GM12878 (cell line): ENCODE measurements at regions not wholly inside any gene's neighbourhood (a gene's known extent, or its start where the extent isn't known, plus 50 kb on each side); places are given as distances from the start of the nearest gene placed in this dataset.

Experiments
- ATAC-seq: fragments of 200-7000 bp; cut with Tn5 transposase; 3 replicates; pipeline ENCODE4 v1.9.1; 2020; ENCODE audit warnings: mild to moderate bottlenecking, moderate library complexity
- BruUV-seq: library from RNA; stranded (reverse); fragments of 400-500 nt; replicated peaks from 2 replicates; lab custom pipeline; 2021; lab: Mats Ljungman, UMichigan
- CTCF ChIA-PET: fragments of 300-600 bp; sonication (Branson Sonifier 250); formaldehyde crosslinking; extraction: SDS; loops from one replicate; lab custom pipeline; 2021; ENCODE audit warnings: inconsistent platforms; lab: Yijun Ruan, JAX
- POLR2A ChIA-PET: fragments of 350-600 bp; formaldehyde crosslinking; extraction: SDS; loops from one replicate; lab custom pipeline; 2021; ENCODE audit warnings: inconsistent platforms; lab: Charles Lee
- RAD21 ChIA-PET: fragments of 300-600 bp; sonication (Branson Sonifier 250); formaldehyde crosslinking; loops from one replicate; lab custom pipeline; 2023; ENCODE audit warnings: antibody characterized with exemption; ENCODE audit not compliant: unreplicated experiment; lab: Charles Lee
- SMC1A ChIA-PET: fragments of 300-600 bp; sonication (Branson Sonifier 250); formaldehyde crosslinking; loops from one replicate; lab custom pipeline; 2023; ENCODE audit not compliant: unreplicated experiment, uncharacterized antibody; lab: Charles Lee
- DNase-seq: peaks from one replicate; pipeline ENCODE4 v3.0.0-alpha.2; 2011; ENCODE audit warnings: low read depth, low spot score
- FAIRE-seq: peaks from 3 replicates; lab custom pipeline; 2011; peaks lifted over from hg19 to GRCh38; lab: Jason Lieb, UNC
- H2AFZ ChIP-seq: 2 replicates; pipeline ENCODE4 v1.6.0; 2011; ENCODE audit warnings: low read depth, low read length, control low read depth; ENCODE audit not compliant: control insufficient read depth
- H3K27ac ChIP-seq: 2 replicates; pipeline ENCODE4 v1.5.1; 2011; ENCODE audit warnings: control low read depth; ENCODE audit not compliant: control insufficient read depth, insufficient read depth
- H3K27me3 ChIP-seq, 2 experiments: replicated peaks in 1 of 2; 2 replicates each; pipeline versions ENCODE4 v1.6.0 to v1.6.1; 2011; ENCODE audit warnings: low read length in 1 of 2; ENCODE audit not compliant: control insufficient read depth in 2 of 2, insufficient read depth in 2 of 2
- H3K36me3 ChIP-seq, 2 experiments: 2 replicates each; pipeline ENCODE4 v1.5.1; 2011; ENCODE audit warnings: low read length in 1 of 2; ENCODE audit not compliant: control insufficient read depth in 2 of 2, insufficient read depth in 2 of 2
- H3K4me1 ChIP-seq: 2 replicates; pipeline ENCODE4 v1.6.1; 2011; ENCODE audit warnings: mild to moderate bottlenecking, low read length, moderate library complexity, mixed read lengths; ENCODE audit not compliant: control insufficient read depth, insufficient read depth
- H3K4me2 ChIP-seq: 2 replicates; pipeline ENCODE4 v1.6.0; 2011; ENCODE audit warnings: control low read depth; ENCODE audit not compliant: control insufficient read depth, insufficient read depth
- H3K4me3 ChIP-seq: fragments of 200-600 bp; sonication (generic); 2 replicates; pipeline ENCODE4 v1.5.1; 2016
- H3K79me2 ChIP-seq: 2 replicates; pipeline ENCODE4 v1.6.0; 2011; ENCODE audit warnings: low read length; ENCODE audit not compliant: control insufficient read depth, insufficient read depth
- H3K9ac ChIP-seq: 2 replicates; pipeline ENCODE4 v1.8.0; 2011; ENCODE audit warnings: low read length, control low read depth, mixed read lengths; ENCODE audit not compliant: control insufficient read depth, insufficient read depth
- H3K9me3 ChIP-seq: replicated peaks from 3 replicates; pipeline ENCODE4 v1.5.1; 2011; ENCODE audit warnings: mild to moderate bottlenecking, low read length; ENCODE audit not compliant: control insufficient read depth, insufficient read depth
- H4K20me1 ChIP-seq: 2 replicates; pipeline ENCODE4 v1.6.0; 2011; ENCODE audit not compliant: control insufficient read depth, insufficient read depth
- CREM ChIP-seq: IDR thresholded peaks from 2 replicates; pipeline ENCODE4 v1.6.1; 2014; ENCODE audit warnings: antibody characterized with exemption, low read depth
- E2F4 ChIP-seq: IDR thresholded peaks from 2 replicates; pipeline ENCODE4 v1.6.1; 2012; ENCODE audit warnings: low read depth, low read length, improper control_type of control experiment
- EGR1 ChIP-seq, 2 experiments: IDR thresholded peaks; 1 replicate in 1 of 2; 2 replicates in 1 of 2; pipeline ENCODE4 v1.6.1; 2011 to 2012; ENCODE audit warnings: low read depth in 2 of 2, low read length in 2 of 2, borderline replicate concordance in 1 of 2, mild to moderate bottlenecking in 1 of 2, moderate library complexity in 1 of 2
- EP300 ChIP-seq, 2 experiments: fragments of 150-350 bp in 1 of 2; IDR thresholded peaks; 2 replicates each; pipeline ENCODE4 v1.6.1; 2011 to 2012; ENCODE audit warnings: low read depth in 2 of 2, low read length in 2 of 2, borderline replicate concordance in 1 of 2, improper control_type of control experiment in 1 of 2, inconsistent platforms in 1 of 2; ENCODE audit not compliant: control insufficient read depth in 1 of 2
- PAX8 ChIP-seq: fragments of 450-650 bp; IDR thresholded peaks from 2 replicates; pipeline ENCODE4 v1.6.1; 2017; ENCODE audit warnings: mild to moderate bottlenecking, moderate library complexity
- STAT1 ChIP-seq: fragments of 450-650 bp; conservative IDR thresholded peaks from 2 replicates; pipeline ENCODE4 v1.6.1; 2014; ENCODE audit warnings: antibody characterized with exemption, mild to moderate bottlenecking
- TCF3 ChIP-seq: IDR thresholded peaks from 2 replicates; pipeline ENCODE4 v1.6.1; 2012; ENCODE audit warnings: low read depth, mild to moderate bottlenecking, low read length, borderline replicate concordance; ENCODE audit not compliant: insufficient read depth
- ZNF592 ChIP-seq: fragments of 450-650 bp; IDR thresholded peaks from 2 replicates; pipeline ENCODE4 v1.6.1; 2017; ENCODE audit warnings: mild to moderate bottlenecking, moderate library complexity
- ZSCAN29 ChIP-seq: fragments of 450-650 bp; IDR thresholded peaks from 2 replicates; pipeline ENCODE4 v1.6.1; 2017; ENCODE audit warnings: mild to moderate bottlenecking, moderate library complexity
- WGBS: methylation state at CpG from one replicate; pipeline ENCODE4 v1.1.6; 2016; ENCODE audit warnings: low lambda C conversion rate; ENCODE audit not compliant: insufficient replicate concordance, insufficient coverage; ENCODE audit errors: missing lambda C conversion rate; 5-methylcytosine and 5-hydroxymethylcytosine counted together
- in situ Hi-C: fragments of 300-500 bp; cut with MboI; formaldehyde crosslinking; loops from 9 replicates; pipeline ENCODE4 v1.14.3; 2018; ENCODE audit warnings: mixed read lengths
- intact Hi-C: fragments of 100-400 bp; cut with micrococcal nuclease; formaldehyde crosslinking; loops from one replicate; pipeline ENCODE4 v1.14.2; 2022; ENCODE audit not compliant: unreplicated experiment

- in situ Hi-C loops = no loop called here
- FAIRE-seq (no peak), DNase-seq (no peak), ATAC-seq (no peak)
- CTCF ChIA-PET = no interaction called here
- Histone ChIP-seq H3K27ac (no peak overlapping the region), H3K9ac (no peak overlapping the region), H3K36me3 (no peaks in the 10 kb centered on the region), H3K4me2 (no peak overlapping the region), H3K9me3 (no peaks in the 10 kb centered on the region), H3K4me3 (no peak overlapping the region), H3K4me1 (no peaks in the 10 kb centered on the region), H2AFZ (no peak overlapping the region), H3K79me2 (no peaks in the 10 kb centered on the region), H3K27me3 (no peaks in the 10 kb centered on the region), H4K20me1 (no peaks in the 10 kb centered on the region)
- SMC1A ChIA-PET = no interaction called here
- TF ChIP-seq E2F4 (no peak), TCF3 (no peak), STAT1 (no peak)
- RAD21 ChIA-PET = interaction anchor here (0.5 kb wide), 1 partner anchor 1502 kb away, joined by 4 read pairs; no protein-coding TSS in a partner anchor
- intact Hi-C loops = no loop called here
- 44% methylated on average over 3 of the region's 3 CpGs for WGBS
- BruUV-seq = no TSS peak
- POLR2A ChIA-PET = no interaction called here
These were observed 146.5 kb upstream of the MMADHC start for GRCh38 chr2:149733936-149734685.

GRCh38 chr2:149732730-149733290 is 145.2 kb upstream of the MMADHC start:
- SMC1A ChIA-PET = no interaction called here
- H3K4me1 ChIP-seq = no peaks in the 10 kb centered on the region
- no peaks in the 10 kb centered on the region for H3K36me3 ChIP-seq
- no peak overlapping the region for H3K4me2 ChIP-seq
- no TSS peak for BruUV-seq
- CTCF ChIA-PET = interaction anchor here (0.6 kb wide), 1 partner anchor 104 kb away, joined by 4 read pairs; no protein-coding TSS in a partner anchor
- TF ChIP-seq ZSCAN29 (no peak), PAX8 (no peak), ZNF592 (no peak), EGR1 (IDR thresholded peaks at IDR 0.05; ENCODE audit: borderline replicate concordance in 1 of 2, low read depth in 2 of 2, low read length in 2 of 2) (no peak), EP300 (IDR thresholded peaks at IDR 0.05; ENCODE audit: borderline replicate concordance in 1 of 2, control insufficient read depth in 1 of 2, low read depth in 2 of 2, low read length in 2 of 2) (no peak), CREM (no peak)
- no peaks in the 10 kb centered on the region for H3K79me2 ChIP-seq
- POLR2A ChIA-PET = no interaction called here
- H3K9me3 ChIP-seq = no peaks in the 10 kb centered on the region
- H3K4me3 ChIP-seq = no peak overlapping the region
- FAIRE-seq = no peak
- no peaks in the 10 kb centered on the region for H3K27me3 ChIP-seq
- H4K20me1 ChIP-seq = no peaks in the 10 kb centered on the region
- H3K9ac ChIP-seq = no peak overlapping the region
- ATAC-seq = no peak
- H3K27ac ChIP-seq = no peak overlapping the region
- intact Hi-C loops (no loop called here), in situ Hi-C loops (no loop called here)
- RAD21 ChIA-PET = no interaction called here
- H2AFZ ChIP-seq = no peak overlapping the region
- WGBS = 0% methylated on average over 1 of the region's 1 CpG
- no peak for DNase-seq
